ENCODE measurements at regions not wholly inside any gene's neighbourhood (a gene's known extent, or its start where the extent isn't known, plus 50 kb on each side); places are given as distances from the start of the nearest gene placed in this dataset.
"Not testable (repeated sequence)": the region's sequence is repeated elsewhere in the genome, so short reads cannot be mapped to it uniquely, and the experiment has no call there.

GRCh38 chr7:91491868-91492267, 227.6 kb downstream of the FZD1 start:
- H3K27me3 Mint-ChIP-seq, result no peaks in the 10 kb centered on the region
- H3K27ac Mint-ChIP-seq, result no peak overlapping the region
- no peaks in the 10 kb centered on the region for H3K4me1 Mint-ChIP-seq
- POLR2A ChIA-PET, result interaction anchor here (0.5 kb wide), 1 partner anchor 799 kb away, joined by 3 read pairs; no protein-coding TSS in a partner anchor
- CTCF ChIA-PET, result no interaction called here
- DNase-seq (no peak), ATAC-seq (ENCODE audit: low read depth) (no peak)
- H3K4me3 Mint-ChIP-seq, result no peak overlapping the region
- H3K36me3 Mint-ChIP-seq (ENCODE audit: low read depth), result no peaks in the 10 kb centered on the region
- no peak for TF ChIP-seq CTCF (IDR thresholded peaks at IDR 0.05)
- intact Hi-C loops (cut with micrococcal nuclease), result no loop called here
- H3K9me3 Mint-ChIP-seq, result peaks cover 4% of the 10 kb centered on the region

- CTCF ChIA-PET, result no interaction called here
- no peak overlapping the region for H3K4me3 Mint-ChIP-seq
- H3K36me3 Mint-ChIP-seq (ENCODE audit: low read depth), result no peaks in the 10 kb centered on the region
- POLR2A ChIA-PET, result interaction anchor here (0.5 kb wide), 1 partner anchor 798 kb away, joined by 3 read pairs; no protein-coding TSS in a partner anchor
- ATAC-seq (ENCODE audit: low read depth), result no peak
- TF ChIP-seq CTCF (IDR thresholded peaks at IDR 0.05), result no peak
- no peak for DNase-seq
- peaks cover 5% of the 10 kb centered on the region for H3K9me3 Mint-ChIP-seq
- no peak overlapping the region for H3K27ac Mint-ChIP-seq
- H3K4me1 Mint-ChIP-seq, result no peaks in the 10 kb centered on the region
- no peaks in the 10 kb centered on the region for H3K27me3 Mint-ChIP-seq
- intact Hi-C loops (cut with micrococcal nuclease), result no loop called here
These were observed 228.1 kb downstream of the FZD1 start for GRCh38 chr7:91492317-91492716.

- POLR2A ChIA-PET, result interaction anchor here (0.5 kb wide), 1 partner anchor 798 kb away, joined by 3 read pairs; no protein-coding TSS in a partner anchor
- ATAC-seq (ENCODE audit: low read depth) (no peak), DNase-seq (no peak)
- no peak overlapping the region for H3K4me3 Mint-ChIP-seq
- CTCF ChIA-PET, result no interaction called here
- no peak for TF ChIP-seq CTCF (IDR thresholded peaks at IDR 0.05)
- no peak overlapping the region for H3K27ac Mint-ChIP-seq
- H3K27me3 Mint-ChIP-seq, result no peaks in the 10 kb centered on the region
- H3K9me3 Mint-ChIP-seq, result peaks cover 6% of the 10 kb centered on the region
- H3K36me3 Mint-ChIP-seq (ENCODE audit: low read depth), result no peaks in the 10 kb centered on the region
- H3K4me1 Mint-ChIP-seq, result no peaks in the 10 kb centered on the region
- intact Hi-C loops (cut with micrococcal nuclease), result no loop called here
These were observed 228.5 kb downstream of the FZD1 start for GRCh38 chr7:91492773-91493172.

GRCh38 chr7:91494450-91494849, 230.2 kb downstream of the FZD1 start:
- ChIA-PET POLR2A (no interaction called here), CTCF (no interaction called here)
- H3K36me3 Mint-ChIP-seq (ENCODE audit: low read depth), result no peaks in the 10 kb centered on the region
- no peaks in the 10 kb centered on the region for H3K4me1 Mint-ChIP-seq
- no peak for ATAC-seq (ENCODE audit: low read depth)
- no peaks in the 10 kb centered on the region for H3K27me3 Mint-ChIP-seq
- intact Hi-C loops (cut with micrococcal nuclease), result no loop called here
- H3K4me3 Mint-ChIP-seq, result no peak overlapping the region
- no peak for TF ChIP-seq CTCF (IDR thresholded peaks at IDR 0.05)
- no peak overlapping the region for H3K27ac Mint-ChIP-seq
- H3K9me3 Mint-ChIP-seq, result peaks cover 4% of the 10 kb centered on the region
- no peak for DNase-seq

- ATAC-seq (ENCODE audit: low read depth), result no peak
These were observed 232.1 kb downstream of the FZD1 start for GRCh38 chr7:91496251-91496820.

GRCh38 chr7:91497277-91497676, 233.0 kb downstream of the FZD1 start:
- DNase-seq; intact Hi-C loops (cut with micrococcal nuclease); H3K4me3 Mint-ChIP-seq; ATAC-seq (ENCODE audit: low read depth); H3K4me1 Mint-ChIP-seq; H3K36me3 Mint-ChIP-seq (ENCODE audit: low read depth); POLR2A ChIA-PET; H3K27ac Mint-ChIP-seq; CTCF ChIA-PET; H3K27me3 Mint-ChIP-seq; H3K9me3 Mint-ChIP-seq: not testable (repeated sequence)

More at GRCh38 chr7:91496251-91496820, 232.1 kb downstream of the FZD1 start:
- DNase-seq, result no peak
- no peak overlapping the region for H3K27ac Mint-ChIP-seq
- peaks cover 4% of the 10 kb centered on the region for H3K9me3 Mint-ChIP-seq
- H3K4me3 Mint-ChIP-seq, result no peak overlapping the region
- ChIA-PET POLR2A (no interaction called here), CTCF (no interaction called here)
- TF ChIP-seq CTCF (IDR thresholded peaks at IDR 0.05), result no peak
- H3K27me3 Mint-ChIP-seq, result no peaks in the 10 kb centered on the region
- H3K4me1 Mint-ChIP-seq, result no peaks in the 10 kb centered on the region
- no peaks in the 10 kb centered on the region for H3K36me3 Mint-ChIP-seq (ENCODE audit: low read depth)
- intact Hi-C loops (cut with micrococcal nuclease), result no loop called here
